ENCODE measurements at regions not wholly inside any gene's neighbourhood (a gene's known extent, or its start where the extent isn't known, plus 50 kb on each side); places are given as distances from the start of the nearest gene placed in this dataset.

DNA sequence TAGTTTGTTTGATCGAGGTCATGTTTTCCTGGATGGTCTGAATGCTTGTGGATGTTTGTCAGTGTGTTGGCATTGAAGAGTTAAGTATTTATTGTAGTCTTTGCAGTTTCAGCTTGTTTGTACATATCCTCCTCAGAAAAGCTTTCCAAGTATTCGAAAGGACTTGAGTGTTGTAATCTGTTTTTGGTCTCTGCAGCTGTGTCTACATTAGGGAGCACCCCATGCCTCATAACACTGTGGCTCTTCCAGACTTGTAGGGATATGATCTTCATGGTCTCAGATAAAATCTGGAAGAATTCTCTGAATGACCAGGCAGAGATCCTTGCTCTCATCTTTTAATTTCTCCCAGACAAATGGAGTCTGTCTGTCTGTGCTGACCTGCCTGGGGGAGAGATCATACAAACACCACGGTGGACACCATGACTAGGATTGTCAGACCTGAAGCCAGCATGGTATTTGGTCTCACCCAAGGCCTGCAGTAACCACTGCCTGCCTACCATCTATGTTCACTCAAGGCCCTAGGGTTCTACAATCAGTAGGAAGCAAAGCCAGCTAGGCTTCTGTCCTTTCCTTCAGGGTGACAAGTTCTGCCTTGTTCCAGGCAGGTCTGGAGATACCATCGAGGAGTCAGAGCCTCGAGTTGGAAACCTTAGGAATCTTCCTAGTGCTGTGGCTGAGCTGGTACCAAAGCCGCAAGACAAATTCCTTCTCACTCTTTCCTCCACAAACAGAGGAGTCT lies 114.7 kb upstream of the KHDRBS2 start:
- Histone ChIP-seq H3K27me3 (ENCODE audit: insufficient read depth, low read depth, low read length) (no peaks in the 10 kb centered on the region), H3K4me2 (ENCODE audit: low read length) (no peak overlapping the region), H3K79me2 (replicated peaks; ENCODE audit: insufficient read depth, low read length) (no peaks in the 10 kb centered on the region), H3K9ac (ENCODE audit: low read length) (no peak overlapping the region), H3K9me2 (ENCODE audit: insufficient read depth, low read length) (no peaks in the 10 kb centered on the region), H3K9me3 (ENCODE audit: low read length) (no peaks in the 10 kb centered on the region), H3K4me3 (ENCODE audit: low read length) (no peak overlapping the region), H3K27ac (ENCODE audit: low read length) (no peak overlapping the region), H2AFZ (ENCODE audit: low read depth, low read length) (no peak overlapping the region), H3F3A (ENCODE audit: insufficient read depth, low read length, poor library complexity, severe bottlenecking) (no peaks in the 10 kb centered on the region), H4K20me1 (ENCODE audit: insufficient read depth) (no peaks in the 10 kb centered on the region), H3K36me3 (ENCODE audit: insufficient read depth, low read length) (no peaks in the 10 kb centered on the region)
- TF ChIP-seq RAD21 (conservative IDR thresholded peaks at IDR 0.05) = no peak
- TF ChIP-seq, protein P1, sequence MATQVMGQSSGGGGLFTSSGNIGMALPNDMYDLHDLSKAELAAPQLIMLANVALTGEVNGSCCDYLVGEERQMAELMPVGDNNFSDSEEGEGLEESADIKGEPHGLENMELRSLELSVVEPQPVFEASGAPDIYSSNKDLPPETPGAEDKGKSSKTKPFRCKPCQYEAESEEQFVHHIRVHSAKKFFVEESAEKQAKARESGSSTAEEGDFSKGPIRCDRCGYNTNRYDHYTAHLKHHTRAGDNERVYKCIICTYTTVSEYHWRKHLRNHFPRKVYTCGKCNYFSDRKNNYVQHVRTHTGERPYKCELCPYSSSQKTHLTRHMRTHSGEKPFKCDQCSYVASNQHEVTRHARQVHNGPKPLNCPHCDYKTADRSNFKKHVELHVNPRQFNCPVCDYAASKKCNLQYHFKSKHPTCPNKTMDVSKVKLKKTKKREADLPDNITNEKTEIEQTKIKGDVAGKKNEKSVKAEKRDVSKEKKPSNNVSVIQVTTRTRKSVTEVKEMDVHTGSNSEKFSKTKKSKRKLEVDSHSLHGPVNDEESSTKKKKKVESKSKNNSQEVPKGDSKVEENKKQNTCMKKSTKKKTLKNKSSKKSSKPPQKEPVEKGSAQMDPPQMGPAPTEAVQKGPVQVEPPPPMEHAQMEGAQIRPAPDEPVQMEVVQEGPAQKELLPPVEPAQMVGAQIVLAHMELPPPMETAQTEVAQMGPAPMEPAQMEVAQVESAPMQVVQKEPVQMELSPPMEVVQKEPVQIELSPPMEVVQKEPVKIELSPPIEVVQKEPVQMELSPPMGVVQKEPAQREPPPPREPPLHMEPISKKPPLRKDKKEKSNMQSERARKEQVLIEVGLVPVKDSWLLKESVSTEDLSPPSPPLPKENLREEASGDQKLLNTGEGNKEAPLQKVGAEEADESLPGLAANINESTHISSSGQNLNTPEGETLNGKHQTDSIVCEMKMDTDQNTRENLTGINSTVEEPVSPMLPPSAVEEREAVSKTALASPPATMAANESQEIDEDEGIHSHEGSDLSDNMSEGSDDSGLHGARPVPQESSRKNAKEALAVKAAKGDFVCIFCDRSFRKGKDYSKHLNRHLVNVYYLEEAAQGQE (IDR thresholded peaks at IDR 0.05; ENCODE audit: borderline replicate concordance) = no peak
- TF ChIP-seq EP300 (conservative IDR thresholded peaks at IDR 0.05; ENCODE audit: poor library complexity, severe bottlenecking) = no peak
- TF ChIP-seq TAF1 (IDR thresholded peaks at IDR 0.05; ENCODE audit: low read depth) = no peak
- TF ChIP-seq, protein P2, sequence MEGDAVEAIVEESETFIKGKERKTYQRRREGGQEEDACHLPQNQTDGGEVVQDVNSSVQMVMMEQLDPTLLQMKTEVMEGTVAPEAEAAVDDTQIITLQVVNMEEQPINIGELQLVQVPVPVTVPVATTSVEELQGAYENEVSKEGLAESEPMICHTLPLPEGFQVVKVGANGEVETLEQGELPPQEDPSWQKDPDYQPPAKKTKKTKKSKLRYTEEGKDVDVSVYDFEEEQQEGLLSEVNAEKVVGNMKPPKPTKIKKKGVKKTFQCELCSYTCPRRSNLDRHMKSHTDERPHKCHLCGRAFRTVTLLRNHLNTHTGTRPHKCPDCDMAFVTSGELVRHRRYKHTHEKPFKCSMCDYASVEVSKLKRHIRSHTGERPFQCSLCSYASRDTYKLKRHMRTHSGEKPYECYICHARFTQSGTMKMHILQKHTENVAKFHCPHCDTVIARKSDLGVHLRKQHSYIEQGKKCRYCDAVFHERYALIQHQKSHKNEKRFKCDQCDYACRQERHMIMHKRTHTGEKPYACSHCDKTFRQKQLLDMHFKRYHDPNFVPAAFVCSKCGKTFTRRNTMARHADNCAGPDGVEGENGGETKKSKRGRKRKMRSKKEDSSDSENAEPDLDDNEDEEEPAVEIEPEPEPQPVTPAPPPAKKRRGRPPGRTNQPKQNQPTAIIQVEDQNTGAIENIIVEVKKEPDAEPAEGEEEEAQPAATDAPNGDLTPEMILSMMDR (IDR thresholded peaks at IDR 0.05; ENCODE audit: poor library complexity, severe bottlenecking) = no peak
- TF ChIP-seq POLR2AphosphoS5 (IDR thresholded peaks at IDR 0.05) = no peak
- TF ChIP-seq EZH2 (IDR thresholded peaks at IDR 0.05; ENCODE audit: borderline replicate concordance, insufficient read depth, low read length, poor library complexity, severe bottlenecking) = no peak
- no peak for TF ChIP-seq SMC3 (conservative IDR thresholded peaks at IDR 0.05; ENCODE audit: poor library complexity)
- no peak for TF ChIP-seq MXI1 (conservative IDR thresholded peaks at IDR 0.05; ENCODE audit: poor library complexity, severe bottlenecking)

DNA sequence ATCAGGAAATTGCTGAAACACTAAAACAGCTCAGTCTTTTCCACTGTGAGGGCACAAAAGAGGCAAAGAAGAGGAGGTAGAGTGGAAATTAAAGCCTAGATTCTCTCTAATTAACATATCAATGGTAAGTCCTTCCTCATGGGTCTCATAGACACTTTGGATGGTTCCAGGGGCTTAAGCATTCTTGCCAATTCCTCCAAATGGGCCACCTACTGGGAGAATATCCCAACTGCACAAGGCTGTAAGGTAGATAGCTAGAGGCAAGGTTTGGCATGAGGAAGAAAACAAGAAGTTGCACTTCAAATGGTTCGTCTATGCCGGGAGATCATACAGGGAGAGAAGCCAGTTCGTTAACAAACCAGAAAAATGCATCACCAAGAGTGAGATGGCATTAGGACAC lies 107.6 kb upstream of the KHDRBS2 start:
- no peaks in the 10 kb centered on the region for H3K9me2 ChIP-seq (ENCODE audit: insufficient read depth, low read length)
- TF ChIP-seq POLR2AphosphoS5 (IDR thresholded peaks at IDR 0.05) (no peak), MXI1 (conservative IDR thresholded peaks at IDR 0.05; ENCODE audit: poor library complexity, severe bottlenecking) (no peak), TAF1 (IDR thresholded peaks at IDR 0.05; ENCODE audit: low read depth) (no peak), RAD21 (conservative IDR thresholded peaks at IDR 0.05) (no peak), SMC3 (conservative IDR thresholded peaks at IDR 0.05; ENCODE audit: poor library complexity) (no peak), EZH2 (IDR thresholded peaks at IDR 0.05; ENCODE audit: borderline replicate concordance, insufficient read depth, low read length, poor library complexity, severe bottlenecking) (no peak), EP300 (conservative IDR thresholded peaks at IDR 0.05; ENCODE audit: poor library complexity, severe bottlenecking) (no peak)
- TF ChIP-seq, protein P1 (IDR thresholded peaks at IDR 0.05; ENCODE audit: borderline replicate concordance) = no peak
- TF ChIP-seq, protein P2 (IDR thresholded peaks at IDR 0.05; ENCODE audit: poor library complexity, severe bottlenecking) = no peak
- H3K9me3 ChIP-seq (ENCODE audit: low read length) = no peaks in the 10 kb centered on the region
- H3K4me2 ChIP-seq (ENCODE audit: low read length) = no peak overlapping the region
- H4K20me1 ChIP-seq (ENCODE audit: insufficient read depth) = no peaks in the 10 kb centered on the region
- no peaks in the 10 kb centered on the region for H3K79me2 ChIP-seq (replicated peaks; ENCODE audit: insufficient read depth, low read length)
- H3K4me3 ChIP-seq (ENCODE audit: low read length) = no peak overlapping the region
- H3K27me3 ChIP-seq (ENCODE audit: insufficient read depth, low read depth, low read length) = no peaks in the 10 kb centered on the region
- no peak overlapping the region for H3K9ac ChIP-seq (ENCODE audit: low read length)
- H2AFZ ChIP-seq (ENCODE audit: low read depth, low read length) = no peak overlapping the region
- H3F3A ChIP-seq (ENCODE audit: insufficient read depth, low read length, poor library complexity, severe bottlenecking) = no peaks in the 10 kb centered on the region
- no peaks in the 10 kb centered on the region for H3K36me3 ChIP-seq (ENCODE audit: insufficient read depth, low read length)
- H3K27ac ChIP-seq (ENCODE audit: low read length) = no peak overlapping the region

Data from neural cell (in vitro differentiated cells).